Activated CD4-positive, alpha-beta memory T cell treated with anti-CD3 and anti-CD28 coated beads, Interleukin-2, amount 10 ng/mL, durations not matched to agents 7 days and 5 days (primary cell): ENCODE measurements at regions not wholly inside any gene's neighbourhood (a gene's known extent, or its start where the extent isn't known, plus 50 kb on each side); places are given as distances from the start of the nearest gene placed in this dataset.

Experiments used
- CTCF ChIA-PET: fragments of 350-600 bp; sonication (Branson Sonifier 250); formaldehyde crosslinking; loops from one replicate; lab custom pipeline; 2021; ENCODE audit warnings: antibody characterized with exemption, inconsistent platforms; lab: Charles Lee
- POLR2A ChIA-PET: fragments of 350-600 bp; sonication (Branson Sonifier 250); formaldehyde crosslinking; loops from one replicate; lab custom pipeline; 2021; ENCODE audit warnings: antibody characterized with exemption; lab: Charles Lee
- DNase-seq: peaks from one replicate; pipeline ENCODE4 v3.0.0-alpha.2; 2020
- H3K27ac Mint-ChIP-seq: one replicate; pipeline ENCODE4 v1.8.0; 2021; ENCODE audit warnings: mild to moderate bottlenecking, mixed read lengths
- H3K27me3 Mint-ChIP-seq: one replicate; pipeline ENCODE4 v1.8.0; 2021; ENCODE audit warnings: mixed read lengths
- H3K36me3 Mint-ChIP-seq: one replicate; pipeline ENCODE4 v1.8.0; 2021; ENCODE audit warnings: low read depth, mixed read lengths
- H3K4me1 Mint-ChIP-seq: one replicate; pipeline ENCODE4 v1.8.0; 2021; ENCODE audit warnings: mixed read lengths
- H3K4me3 Mint-ChIP-seq: one replicate; pipeline ENCODE4 v1.8.0; 2021; ENCODE audit warnings: mild to moderate bottlenecking, mixed read lengths
- H3K9me3 Mint-ChIP-seq: one replicate; pipeline ENCODE4 v1.8.0; 2021; ENCODE audit warnings: mixed read lengths

GRCh38 chr18:61173554-61173953 is 159.7 kb upstream of the CDH20 start:
- no peaks in the 10 kb centered on the region for H3K27me3 Mint-ChIP-seq
- ChIA-PET CTCF (no interaction called here), POLR2A (no interaction called here)
- H3K4me3 Mint-ChIP-seq: no peak overlapping the region
- no peak for DNase-seq
- no peak overlapping the region for H3K27ac Mint-ChIP-seq
- no peaks in the 10 kb centered on the region for H3K36me3 Mint-ChIP-seq
- H3K9me3 Mint-ChIP-seq: peaks cover 7% of the 10 kb centered on the region
- H3K4me1 Mint-ChIP-seq: no peaks in the 10 kb centered on the region

GRCh38 chr18:61183798-61184197 is 149.4 kb upstream of the CDH20 start:
- no peak overlapping the region for H3K4me3 Mint-ChIP-seq
- H3K36me3 Mint-ChIP-seq: no peaks in the 10 kb centered on the region
- no peaks in the 10 kb centered on the region for H3K27me3 Mint-ChIP-seq
- H3K27ac Mint-ChIP-seq: no peak overlapping the region
- ChIA-PET CTCF (interaction anchor here (0.6 kb wide), 1 partner anchor 81 kb away, joined by 3 read pairs; no protein-coding TSS in a partner anchor), POLR2A (no interaction called here)
- H3K4me1 Mint-ChIP-seq: no peaks in the 10 kb centered on the region
- DNase-seq: no peak
- peaks cover 5% of the 10 kb centered on the region for H3K9me3 Mint-ChIP-seq

GRCh38 chr18:61187971-61188370 is 145.3 kb upstream of the CDH20 start:
- Mint-ChIP-seq H3K9me3 (peaks cover 13% of the 10 kb centered on the region), H3K4me3 (no peak overlapping the region), H3K27me3 (no peaks in the 10 kb centered on the region), H3K4me1 (no peaks in the 10 kb centered on the region), H3K36me3 (no peaks in the 10 kb centered on the region), H3K27ac (no peak overlapping the region)
- ChIA-PET CTCF (no interaction called here), POLR2A (no interaction called here)
- no peak for DNase-seq

GRCh38 chr18:61189376-61189775 is 143.9 kb upstream of the CDH20 start:
- no peaks in the 10 kb centered on the region for H3K4me1 Mint-ChIP-seq
- no peak overlapping the region for H3K27ac Mint-ChIP-seq
- peaks cover 13% of the 10 kb centered on the region for H3K9me3 Mint-ChIP-seq
- H3K27me3 Mint-ChIP-seq: no peaks in the 10 kb centered on the region
- DNase-seq: no peak
- POLR2A ChIA-PET: no interaction called here
- H3K4me3 Mint-ChIP-seq: no peak overlapping the region
- CTCF ChIA-PET: no interaction called here
- H3K36me3 Mint-ChIP-seq: no peaks in the 10 kb centered on the region

DNA sequence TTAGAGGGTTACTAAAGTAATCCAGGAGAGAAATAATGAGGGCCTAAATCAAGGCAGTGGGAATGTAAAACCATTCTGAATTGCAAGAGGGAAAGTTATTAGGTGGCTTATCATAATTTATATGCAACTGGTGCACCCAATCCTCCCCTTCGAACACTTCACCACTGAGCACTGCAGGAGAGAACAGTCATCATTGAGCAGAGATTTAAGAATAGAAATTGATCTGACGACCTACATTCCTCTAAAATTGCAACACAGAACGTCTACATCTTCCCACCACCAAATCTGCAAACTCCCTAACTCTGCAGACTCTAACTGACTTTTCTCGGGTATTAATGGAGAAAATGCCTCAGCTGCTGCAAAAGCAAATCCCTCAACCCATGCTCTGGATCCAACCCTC is 138.5 kb upstream of the CDH20 start:
- ChIA-PET POLR2A (no interaction called here), CTCF (no interaction called here)
- no peak overlapping the region for H3K4me3 Mint-ChIP-seq
- H3K27ac Mint-ChIP-seq: no peak overlapping the region
- peaks cover 6% of the 10 kb centered on the region for H3K9me3 Mint-ChIP-seq
- H3K36me3 Mint-ChIP-seq: no peaks in the 10 kb centered on the region
- H3K4me1 Mint-ChIP-seq: no peaks in the 10 kb centered on the region
- no peak for DNase-seq
- H3K27me3 Mint-ChIP-seq: no peaks in the 10 kb centered on the region

- Mint-ChIP-seq H3K27me3 (no peaks in the 10 kb centered on the region), H3K4me1 (no peaks in the 10 kb centered on the region), H3K4me3 (no peak overlapping the region), H3K27ac (no peak overlapping the region), H3K9me3 (peaks cover 6% of the 10 kb centered on the region), H3K36me3 (no peaks in the 10 kb centered on the region)
- ChIA-PET POLR2A (interaction anchor here (0.6 kb wide), 1 partner anchor 10 kb away, joined by 3 read pairs; no protein-coding TSS in a partner anchor), CTCF (no interaction called here)
- no peak for DNase-seq
Observed at GRCh38 chr18:61196750-61197149, 136.5 kb upstream of the CDH20 start.

DNA sequence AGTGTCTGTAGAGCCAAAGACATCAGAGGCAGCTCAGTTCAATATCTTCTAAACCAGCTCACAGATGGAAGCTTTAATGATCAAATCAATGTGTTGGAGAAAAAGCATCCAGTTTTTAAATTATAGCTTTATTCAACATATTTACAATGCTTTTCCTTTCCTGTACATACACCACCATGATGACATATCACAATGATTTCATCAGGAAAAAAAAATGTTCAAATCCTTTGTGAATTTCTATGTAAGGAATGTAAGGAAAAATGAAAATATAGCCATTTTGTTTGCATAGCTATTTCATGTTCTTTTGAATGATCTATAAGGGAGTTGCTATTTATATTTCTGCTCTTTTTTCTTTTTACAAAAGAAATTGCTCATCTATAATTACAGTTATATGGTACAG is 134.7 kb upstream of the CDH20 start:
- H3K36me3 Mint-ChIP-seq: no peaks in the 10 kb centered on the region
- no peak for DNase-seq
- no peaks in the 10 kb centered on the region for H3K27me3 Mint-ChIP-seq
- H3K4me1 Mint-ChIP-seq: no peaks in the 10 kb centered on the region
- H3K9me3 Mint-ChIP-seq: no peaks in the 10 kb centered on the region
- H3K27ac Mint-ChIP-seq: no peak overlapping the region
- ChIA-PET POLR2A (no interaction called here), CTCF (no interaction called here)
- no peak overlapping the region for H3K4me3 Mint-ChIP-seq

- CTCF ChIA-PET: no interaction called here
- no peaks in the 10 kb centered on the region for H3K36me3 Mint-ChIP-seq
- DNase-seq: no peak
- no peak overlapping the region for H3K27ac Mint-ChIP-seq
- H3K4me1 Mint-ChIP-seq: no peaks in the 10 kb centered on the region
- H3K27me3 Mint-ChIP-seq: no peaks in the 10 kb centered on the region
- POLR2A ChIA-PET: no interaction called here
- no peaks in the 10 kb centered on the region for H3K9me3 Mint-ChIP-seq
- H3K4me3 Mint-ChIP-seq: no peak overlapping the region
Observed at GRCh38 chr18:61199171-61199848, 133.9 kb upstream of the CDH20 start.

DNA sequence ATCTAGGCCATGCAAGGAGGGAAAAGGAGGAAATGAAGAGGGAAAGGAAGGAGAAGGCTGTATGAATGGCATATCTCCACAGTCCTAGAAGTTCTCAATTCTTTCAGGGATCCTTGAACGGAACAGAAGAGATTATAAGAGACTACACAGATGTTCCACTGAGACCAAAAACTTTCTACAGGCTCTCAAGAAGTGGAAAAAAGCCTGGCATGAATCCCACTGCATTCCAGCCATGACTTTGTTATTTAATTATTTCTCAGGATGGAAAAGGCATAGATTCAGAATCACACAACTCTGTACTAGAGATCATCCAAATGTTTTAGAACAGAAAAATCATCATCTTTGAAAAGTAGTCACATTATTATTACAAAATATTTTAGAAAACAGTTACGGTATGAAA is 131.7 kb upstream of the CDH20 start:
- no peaks in the 10 kb centered on the region for H3K9me3 Mint-ChIP-seq
- no peak for DNase-seq
- no peaks in the 10 kb centered on the region for H3K36me3 Mint-ChIP-seq
- H3K27me3 Mint-ChIP-seq: no peaks in the 10 kb centered on the region
- H3K27ac Mint-ChIP-seq: no peak overlapping the region
- POLR2A ChIA-PET: no interaction called here
- no peak overlapping the region for H3K4me3 Mint-ChIP-seq
- H3K4me1 Mint-ChIP-seq: no peaks in the 10 kb centered on the region
- CTCF ChIA-PET: no interaction called here

- Mint-ChIP-seq H3K9me3 (no peaks in the 10 kb centered on the region), H3K4me1 (no peaks in the 10 kb centered on the region), H3K36me3 (no peaks in the 10 kb centered on the region), H3K27me3 (no peaks in the 10 kb centered on the region), H3K27ac (no peak overlapping the region), H3K4me3 (no peak overlapping the region)
- POLR2A ChIA-PET: no interaction called here
- DNase-seq: no peak
- CTCF ChIA-PET: no interaction called here
Observed at GRCh38 chr18:61203151-61203550, 130.1 kb upstream of the CDH20 start.

DNA sequence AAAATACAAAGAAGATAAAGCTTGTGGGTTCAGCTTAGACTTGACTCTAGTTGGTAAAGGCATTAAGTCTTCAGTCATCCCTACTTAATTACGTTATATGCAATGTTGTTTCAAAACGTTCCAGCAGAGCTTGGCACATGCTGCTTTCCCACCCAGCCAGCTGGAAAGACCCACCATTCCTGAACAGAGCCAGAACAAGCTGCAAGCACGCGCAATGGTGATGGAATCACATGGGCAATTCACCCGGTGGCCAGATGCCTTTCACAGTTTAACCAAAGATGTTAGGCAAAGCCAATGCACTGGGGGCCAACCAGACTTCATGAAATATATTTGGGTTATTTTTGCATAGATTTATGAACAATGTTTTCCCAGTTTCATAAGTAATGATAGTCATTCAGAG is 123.4 kb upstream of the CDH20 start:
- Mint-ChIP-seq H3K9me3 (peaks cover 4% of the 10 kb centered on the region), H3K4me3 (no peak overlapping the region), H3K27ac (no peak overlapping the region), H3K4me1 (no peaks in the 10 kb centered on the region), H3K36me3 (no peaks in the 10 kb centered on the region), H3K27me3 (no peaks in the 10 kb centered on the region)
- DNase-seq: no peak
- ChIA-PET POLR2A (no interaction called here), CTCF (no interaction called here)

DNA sequence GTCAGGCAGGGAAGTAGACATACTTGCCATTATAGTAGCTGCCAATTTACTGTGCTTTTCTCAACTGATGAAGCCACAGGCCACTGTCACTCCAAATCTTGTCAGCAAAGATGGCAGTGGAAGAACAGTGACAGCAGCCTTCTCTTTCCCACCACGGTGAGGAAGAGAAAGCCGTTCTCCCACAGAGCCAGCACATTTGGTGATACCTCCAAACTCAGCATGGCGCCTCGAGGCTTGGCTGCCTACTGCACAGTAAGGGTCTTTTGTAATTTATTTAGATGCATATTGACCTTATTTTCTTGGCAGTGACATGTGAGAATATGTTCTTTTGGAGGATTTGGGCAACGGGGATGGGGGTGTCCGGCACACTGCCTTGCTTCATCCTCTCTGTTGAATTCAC is 117.2 kb upstream of the CDH20 start:
- POLR2A ChIA-PET: no interaction called here

GRCh38 chr18:61222206-61222605 is 111.0 kb upstream of the CDH20 start:
- ChIA-PET CTCF (no interaction called here), POLR2A (no interaction called here)
- Mint-ChIP-seq H3K36me3 (no peaks in the 10 kb centered on the region), H3K27me3 (no peaks in the 10 kb centered on the region), H3K9me3 (peaks cover 7% of the 10 kb centered on the region), H3K27ac (no peak overlapping the region), H3K4me3 (no peak overlapping the region), H3K4me1 (no peaks in the 10 kb centered on the region)
- DNase-seq: no peak

More for the DNA sequence above, 117.2 kb upstream of the CDH20 start:
- Mint-ChIP-seq H3K4me1 (no peaks in the 10 kb centered on the region), H3K36me3 (no peaks in the 10 kb centered on the region), H3K9me3 (no peaks in the 10 kb centered on the region), H3K4me3 (no peak overlapping the region), H3K27ac (no peak overlapping the region), H3K27me3 (no peaks in the 10 kb centered on the region)
- DNase-seq: no peak
- CTCF ChIA-PET: no interaction called here

- CTCF ChIA-PET: no interaction called here
- DNase-seq: no peak
- H3K4me1 Mint-ChIP-seq: no peaks in the 10 kb centered on the region
- no peaks in the 10 kb centered on the region for H3K27me3 Mint-ChIP-seq
- H3K9me3 Mint-ChIP-seq: peaks cover 7% of the 10 kb centered on the region
- H3K4me3 Mint-ChIP-seq: no peak overlapping the region
- POLR2A ChIA-PET: no interaction called here
- H3K27ac Mint-ChIP-seq: no peak overlapping the region
- H3K36me3 Mint-ChIP-seq: no peaks in the 10 kb centered on the region
Observed at GRCh38 chr18:61225336-61225735, 107.9 kb upstream of the CDH20 start.
